ENCODE measurements at regions not wholly inside any gene's neighbourhood (a gene's known extent, or its start where the extent isn't known, plus 50 kb on each side); places are given as distances from the start of the nearest gene placed in this dataset.
A peak's percentile ranks its signal among the peaks of the same experiment; 100 is the strongest.

DNA sequence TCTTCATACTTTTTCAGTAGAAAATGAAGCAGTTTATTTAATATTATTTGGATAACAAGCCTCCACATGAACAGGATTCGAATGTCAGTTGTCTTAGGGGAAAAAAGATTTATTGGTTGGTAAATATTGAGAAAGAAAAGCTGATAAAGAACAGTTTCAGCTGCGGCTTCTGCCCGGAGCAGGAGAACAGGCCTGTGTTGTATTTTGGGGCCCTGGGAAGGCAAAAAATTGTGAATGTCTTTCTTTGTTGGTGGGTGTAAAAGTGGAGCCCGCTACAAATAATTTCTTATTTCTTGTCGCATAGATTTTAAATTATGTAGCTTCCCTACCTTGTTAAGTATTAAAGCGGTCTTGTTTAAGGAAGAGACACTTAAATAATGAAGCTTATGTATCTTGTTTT, 90.5 kb upstream of the PAX1 start:
- BruUV-seq (replicated peaks), result no TSS peak
- DNase-seq (ENCODE audit: extremely low read depth in 1 of 4, low spot score in 3 of 4) (no peak), ATAC-seq (no peak), FAIRE-seq (no peak)
- TF ChIP-seq HNRNPUL1 (IDR thresholded peaks at IDR 0.05; ENCODE audit: low read length) (no peak), BACH1 (tag; IDR thresholded peaks at IDR 0.05) (no peak), FOXA3 (CRISPR knock-in tag; conservative IDR thresholded peaks at IDR 0.05 in 1 of 2, IDR thresholded peaks at IDR 0.05 in 1 of 2) (0 out of 4 replicates have a peak, but pooled peaks of 1 of the 2 experiments have one; percentile 16), SAFB (IDR thresholded peaks at IDR 0.05; ENCODE audit: borderline replicate concordance, low read depth, low read length) (no peak), SRSF9 (IDR thresholded peaks at IDR 0.05; ENCODE audit: borderline replicate concordance, low read depth, low read length) (no peak), KAT8 (IDR thresholded peaks at IDR 0.05; ENCODE audit: low read depth) (no peak)
- TF ChIP-seq, protein P1, sequence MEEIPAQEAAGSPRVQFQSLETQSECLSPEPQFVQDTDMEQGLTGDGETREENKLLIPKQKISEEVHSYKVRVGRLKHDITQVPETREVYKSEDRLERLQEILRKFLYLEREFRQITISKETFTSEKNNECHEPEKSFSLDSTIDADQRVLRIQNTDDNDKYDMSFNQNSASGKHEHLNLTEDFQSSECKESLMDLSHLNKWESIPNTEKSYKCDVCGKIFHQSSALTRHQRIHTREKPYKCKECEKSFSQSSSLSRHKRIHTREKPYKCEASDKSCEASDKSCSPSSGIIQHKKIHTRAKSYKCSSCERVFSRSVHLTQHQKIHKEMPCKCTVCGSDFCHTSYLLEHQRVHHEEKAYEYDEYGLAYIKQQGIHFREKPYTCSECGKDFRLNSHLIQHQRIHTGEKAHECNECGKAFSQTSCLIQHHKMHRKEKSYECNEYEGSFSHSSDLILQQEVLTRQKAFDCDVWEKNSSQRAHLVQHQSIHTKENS (CRISPR knock-in tag; IDR thresholded peaks at IDR 0.05), result no peak
- Histone ChIP-seq H3K27me3 (ENCODE audit: control insufficient read depth in 2 of 2, insufficient read depth in 2 of 2, low read length in 2 of 2) (no peaks in the 10 kb centered on the region), H3K4me3 (no peak overlapping the region), H3K9ac (ENCODE audit: insufficient read depth in 1 of 2, low read depth in 2 of 2, low read length in 2 of 2) (no peak overlapping the region), H2AFZ (ENCODE audit: low read depth, low read length) (no peak overlapping the region), H3K79me2 (ENCODE audit: control insufficient read depth, insufficient read depth, low read length) (no peaks in the 10 kb centered on the region), H3K36me3 (ENCODE audit: control insufficient read depth, insufficient read depth, low read length) (no peaks in the 10 kb centered on the region), H3K4me1 (replicated peaks in 1 of 2; ENCODE audit: control insufficient read depth in 2 of 2, insufficient read depth in 2 of 2, low read length in 2 of 2) (no peaks in the 10 kb centered on the region; a peak in 1 of 5 replicates), H3K27ac (ENCODE audit: extremely low read depth, low read depth, low read length) (no peak overlapping the region), H3K9me1 (ENCODE audit: control insufficient read depth, insufficient read depth, low read length) (no peaks in the 10 kb centered on the region), H3K4me2 (ENCODE audit: insufficient read depth, low read length) (no peak overlapping the region), H3K9me3 (replicated peaks; ENCODE audit: control insufficient read depth, insufficient read depth, low read depth, low read length) (no peaks in the 10 kb centered on the region), H4K20me1 (replicated peaks; ENCODE audit: control insufficient read depth, insufficient read depth, low read length) (no peaks in the 10 kb centered on the region)
- 7% methylated on average over 6 of the region's 6 CpGs for WGBS (ENCODE audit: insufficient coverage, low coverage, missing lambda C conversion rate)
- intact Hi-C loops (cut with micrococcal nuclease), result no loop called here
- CTCF ChIA-PET (ENCODE audit: low intra/inter-chr PET ratio), result no interaction called here
- POLR2A ChIA-PET, result interaction anchor here (0.6 kb wide), 2 partner anchors 66 to 97 kb away, joined by 3 read pairs; no protein-coding TSS in a partner anchor
- in situ Hi-C loops (cut with MboI), result no loop called here

Measured in K562 (cell line).